Loucy (cell line): ENCODE measurements at regions not wholly inside any gene's neighbourhood (a gene's known extent, or its start where the extent isn't known, plus 50 kb on each side); places are given as distances from the start of the nearest gene placed in this dataset.

Experiments used
- EZH2phosphoT487 ChIP-seq: fragments of 200-600 bp; IDR thresholded peaks from 2 replicates; pipeline ENCODE4 v1.6.1; 2018; ENCODE audit warnings: antibody characterized with exemption, mild to moderate bottlenecking, moderate library complexity, borderline replicate concordance
- TF ChIP-seq, protein P1 (sequence below): fragments of 200-600 bp; sonication (generic); conservative IDR thresholded peaks from 2 replicates; pipeline ENCODE4 v1.5.1; 2014; ENCODE audit warnings: mild to moderate bottlenecking, antibody characterized with exemption, low read length

DNA sequence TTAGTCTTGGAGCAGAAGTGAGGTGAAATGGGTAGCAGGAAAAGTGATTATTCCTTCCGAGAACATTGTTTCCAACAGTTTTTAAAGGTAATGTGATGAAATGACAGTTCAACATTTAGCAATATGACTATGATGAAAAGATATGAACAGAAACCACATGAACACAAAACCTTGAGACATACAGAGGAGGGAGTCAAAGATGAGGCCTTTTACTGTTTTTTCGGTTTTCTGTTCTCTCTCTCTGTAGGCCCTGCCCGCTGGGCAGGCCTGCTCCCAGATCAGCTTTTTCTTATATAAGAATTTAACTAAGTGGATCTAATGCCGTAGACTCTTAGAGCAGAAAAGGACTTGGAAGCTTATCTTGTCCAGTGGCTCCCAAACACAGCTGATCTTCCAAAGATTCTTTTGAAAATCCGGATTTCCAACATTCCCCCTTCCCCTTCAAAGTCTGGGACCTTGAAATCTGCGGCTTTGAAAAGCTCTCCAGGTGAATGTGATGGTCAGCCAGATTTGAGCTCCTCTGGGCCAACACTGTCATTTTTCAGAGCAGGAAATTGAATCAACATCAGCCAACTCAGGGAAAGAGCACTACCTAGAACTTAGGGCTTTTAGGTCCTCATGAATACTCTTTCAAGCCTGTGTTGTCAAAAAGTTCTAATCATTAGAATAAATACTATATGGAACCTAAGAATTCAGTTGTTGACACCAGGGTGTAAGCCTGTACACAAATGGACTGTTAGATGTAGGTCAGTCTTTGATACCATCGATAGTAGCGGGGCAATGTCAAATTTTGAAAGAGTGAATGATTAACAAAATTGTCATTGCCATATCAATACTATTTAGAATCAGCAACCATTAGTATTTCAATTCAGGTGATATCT lies 372.7 kb downstream of the SHQ1 start:
- TF ChIP-seq, protein P1, sequence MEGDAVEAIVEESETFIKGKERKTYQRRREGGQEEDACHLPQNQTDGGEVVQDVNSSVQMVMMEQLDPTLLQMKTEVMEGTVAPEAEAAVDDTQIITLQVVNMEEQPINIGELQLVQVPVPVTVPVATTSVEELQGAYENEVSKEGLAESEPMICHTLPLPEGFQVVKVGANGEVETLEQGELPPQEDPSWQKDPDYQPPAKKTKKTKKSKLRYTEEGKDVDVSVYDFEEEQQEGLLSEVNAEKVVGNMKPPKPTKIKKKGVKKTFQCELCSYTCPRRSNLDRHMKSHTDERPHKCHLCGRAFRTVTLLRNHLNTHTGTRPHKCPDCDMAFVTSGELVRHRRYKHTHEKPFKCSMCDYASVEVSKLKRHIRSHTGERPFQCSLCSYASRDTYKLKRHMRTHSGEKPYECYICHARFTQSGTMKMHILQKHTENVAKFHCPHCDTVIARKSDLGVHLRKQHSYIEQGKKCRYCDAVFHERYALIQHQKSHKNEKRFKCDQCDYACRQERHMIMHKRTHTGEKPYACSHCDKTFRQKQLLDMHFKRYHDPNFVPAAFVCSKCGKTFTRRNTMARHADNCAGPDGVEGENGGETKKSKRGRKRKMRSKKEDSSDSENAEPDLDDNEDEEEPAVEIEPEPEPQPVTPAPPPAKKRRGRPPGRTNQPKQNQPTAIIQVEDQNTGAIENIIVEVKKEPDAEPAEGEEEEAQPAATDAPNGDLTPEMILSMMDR: no peak
- no peak for TF ChIP-seq EZH2phosphoT487
